Testis (tissue), 2 donors: ENCODE measurements at regions not wholly inside any gene's neighbourhood (a gene's known extent, or its start where the extent isn't known, plus 50 kb on each side); places are given as distances from the start of the nearest gene placed in this dataset.

Source experiments
- POLR2A ChIP-seq: fragments of 450-650 bp; IDR thresholded peaks from one replicate; pipeline ENCODE4 v1.6.1; 2017; ENCODE audit warnings: antibody characterized with exemption, mild to moderate bottlenecking, moderate library complexity
- TF ChIP-seq, protein P1 (sequence below), 3 experiments: fragments of 450-650 bp in 2 of 3; fragments of 200-600 bp in 1 of 3; sonication (generic) in 1 of 3; IDR thresholded peaks; one replicate each; pipeline ENCODE4 v1.5.1; 2016 to 2019; ENCODE audit warnings: antibody characterized with exemption in 3 of 3, mild to moderate bottlenecking in 2 of 3, moderate library complexity in 1 of 3

DNA sequence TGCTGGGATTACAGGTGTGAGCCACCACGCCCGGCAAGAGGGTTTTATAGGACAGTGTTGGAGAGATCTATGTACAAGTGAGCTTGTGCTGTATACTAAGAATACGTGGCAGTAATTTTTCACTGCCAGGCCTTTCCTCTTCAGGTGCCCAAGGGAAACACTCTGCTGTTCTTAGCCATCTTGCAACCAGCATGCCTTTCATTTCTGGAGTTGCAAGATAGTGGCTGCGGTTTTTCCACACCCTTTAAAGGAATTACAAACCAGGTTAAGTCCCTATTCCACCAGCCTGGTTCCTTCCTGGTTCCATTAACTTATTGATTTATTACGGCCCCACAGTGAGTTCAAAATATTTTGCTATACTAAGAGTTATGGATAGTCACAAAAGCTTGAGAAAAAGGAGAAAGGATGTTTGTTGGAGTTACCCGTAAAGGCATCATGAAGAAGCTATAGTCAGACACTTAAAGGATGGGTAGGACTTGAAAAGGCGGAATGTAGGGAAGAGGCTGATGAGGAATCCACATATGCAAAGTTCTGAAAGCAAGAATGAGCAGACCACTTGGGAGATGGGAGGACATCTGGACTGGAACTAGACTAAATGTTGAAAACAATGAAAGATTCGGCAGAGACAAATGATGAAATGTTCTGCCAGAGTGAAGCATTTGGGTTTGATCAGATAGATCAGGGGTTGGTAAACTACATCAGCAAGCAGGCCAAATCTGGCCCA, 61.4 kb upstream of the ASIP start:
- TF ChIP-seq, protein P1, sequence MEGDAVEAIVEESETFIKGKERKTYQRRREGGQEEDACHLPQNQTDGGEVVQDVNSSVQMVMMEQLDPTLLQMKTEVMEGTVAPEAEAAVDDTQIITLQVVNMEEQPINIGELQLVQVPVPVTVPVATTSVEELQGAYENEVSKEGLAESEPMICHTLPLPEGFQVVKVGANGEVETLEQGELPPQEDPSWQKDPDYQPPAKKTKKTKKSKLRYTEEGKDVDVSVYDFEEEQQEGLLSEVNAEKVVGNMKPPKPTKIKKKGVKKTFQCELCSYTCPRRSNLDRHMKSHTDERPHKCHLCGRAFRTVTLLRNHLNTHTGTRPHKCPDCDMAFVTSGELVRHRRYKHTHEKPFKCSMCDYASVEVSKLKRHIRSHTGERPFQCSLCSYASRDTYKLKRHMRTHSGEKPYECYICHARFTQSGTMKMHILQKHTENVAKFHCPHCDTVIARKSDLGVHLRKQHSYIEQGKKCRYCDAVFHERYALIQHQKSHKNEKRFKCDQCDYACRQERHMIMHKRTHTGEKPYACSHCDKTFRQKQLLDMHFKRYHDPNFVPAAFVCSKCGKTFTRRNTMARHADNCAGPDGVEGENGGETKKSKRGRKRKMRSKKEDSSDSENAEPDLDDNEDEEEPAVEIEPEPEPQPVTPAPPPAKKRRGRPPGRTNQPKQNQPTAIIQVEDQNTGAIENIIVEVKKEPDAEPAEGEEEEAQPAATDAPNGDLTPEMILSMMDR (IDR thresholded peaks at IDR 0.05), result no peak
- no peak for TF ChIP-seq POLR2A
